HCT116 (cell line): ENCODE measurements at regions not wholly inside any gene's neighbourhood (a gene's known extent, or its start where the extent isn't known, plus 50 kb on each side); places are given as distances from the start of the nearest gene placed in this dataset.

Experiments used
- CEBPB ChIP-seq: IDR thresholded peaks from 2 replicates; pipeline ENCODE4 v1.6.1; 2012; ENCODE audit warnings: low read depth
- EZH2 ChIP-seq: fragments of 200-600 bp; sonication (generic); IDR thresholded peaks from 2 replicates; pipeline ENCODE4 v1.6.1; 2017; ENCODE audit warnings: antibody characterized with exemption, mixed run types
- POLR2A ChIP-seq: IDR thresholded peaks from 2 replicates; pipeline ENCODE4 v1.7.0; 2011; ENCODE audit warnings: borderline replicate concordance; ENCODE audit not compliant: insufficient read depth, insufficient read length; ENCODE audit errors: extremely low read depth
- YY1 ChIP-seq: IDR thresholded peaks from 2 replicates; pipeline ENCODE4 v1.6.1; 2011; ENCODE audit warnings: low read length, low read depth, moderate library complexity, mild to moderate bottlenecking; ENCODE audit not compliant: insufficient replicate concordance; ENCODE audit errors: extremely low read depth
- TF ChIP-seq, protein P1 (sequence below), 3 experiments: fragments of 200-600 bp in 1 of 3; sonication (generic) in 1 of 3; IDR thresholded peaks in 2 of 3; conservative IDR thresholded peaks in 1 of 3; 2 replicates each; pipeline ENCODE4 v1.5.1; 2012 to 2017; ENCODE audit warnings: low read depth in 2 of 3, low read length in 2 of 3, antibody characterized with exemption in 1 of 3, borderline replicate concordance in 1 of 3, control low read depth in 1 of 3, mild to moderate bottlenecking in 1 of 3, mixed read lengths in 1 of 3, mixed run types in 1 of 3, moderate library complexity in 1 of 3; ENCODE audit not compliant: insufficient read depth in 1 of 3

DNA sequence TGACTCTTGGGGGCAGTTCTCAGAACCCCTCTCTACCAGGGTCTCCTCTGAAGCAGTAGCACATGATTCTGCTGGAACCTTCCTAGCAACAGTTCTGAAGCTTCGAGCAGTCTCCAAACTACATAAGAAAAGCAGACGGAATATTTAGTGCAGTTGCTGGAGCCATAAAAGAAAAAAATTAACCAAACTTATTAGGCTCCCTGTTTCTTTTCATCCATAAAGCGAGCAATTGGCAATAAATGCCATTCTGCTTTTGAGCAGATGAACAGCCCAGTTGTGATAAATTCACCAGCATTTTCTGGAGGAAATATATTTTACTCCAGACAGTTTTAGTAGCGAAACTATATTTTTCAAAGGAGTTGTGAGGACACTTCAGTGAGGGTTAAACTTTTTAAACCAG is 250.1 kb upstream of the BOD1L1 start:
- TF ChIP-seq POLR2A, result no peak
- TF ChIP-seq EZH2, result no peak
- TF ChIP-seq, protein P1, sequence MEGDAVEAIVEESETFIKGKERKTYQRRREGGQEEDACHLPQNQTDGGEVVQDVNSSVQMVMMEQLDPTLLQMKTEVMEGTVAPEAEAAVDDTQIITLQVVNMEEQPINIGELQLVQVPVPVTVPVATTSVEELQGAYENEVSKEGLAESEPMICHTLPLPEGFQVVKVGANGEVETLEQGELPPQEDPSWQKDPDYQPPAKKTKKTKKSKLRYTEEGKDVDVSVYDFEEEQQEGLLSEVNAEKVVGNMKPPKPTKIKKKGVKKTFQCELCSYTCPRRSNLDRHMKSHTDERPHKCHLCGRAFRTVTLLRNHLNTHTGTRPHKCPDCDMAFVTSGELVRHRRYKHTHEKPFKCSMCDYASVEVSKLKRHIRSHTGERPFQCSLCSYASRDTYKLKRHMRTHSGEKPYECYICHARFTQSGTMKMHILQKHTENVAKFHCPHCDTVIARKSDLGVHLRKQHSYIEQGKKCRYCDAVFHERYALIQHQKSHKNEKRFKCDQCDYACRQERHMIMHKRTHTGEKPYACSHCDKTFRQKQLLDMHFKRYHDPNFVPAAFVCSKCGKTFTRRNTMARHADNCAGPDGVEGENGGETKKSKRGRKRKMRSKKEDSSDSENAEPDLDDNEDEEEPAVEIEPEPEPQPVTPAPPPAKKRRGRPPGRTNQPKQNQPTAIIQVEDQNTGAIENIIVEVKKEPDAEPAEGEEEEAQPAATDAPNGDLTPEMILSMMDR (IDR thresholded peaks at IDR 0.05 in 2 of 3, conservative IDR thresholded peaks at IDR 0.05 in 1 of 3; ENCODE audit: borderline replicate concordance in 1 of 3, insufficient read depth in 1 of 3, low read depth in 2 of 3, low read length in 2 of 3), result no peak
- TF ChIP-seq CEBPB, result no peak
- TF ChIP-seq YY1, result no peak
